Activated T-cell treated with anti-CD3 and anti-CD28 coated beads, Interleukin-2, amount 50 U/mL, for 48 hours (primary cell): ENCODE measurements at regions not wholly inside any gene's neighbourhood (a gene's known extent, or its start where the extent isn't known, plus 50 kb on each side); places are given as distances from the start of the nearest gene placed in this dataset.
A peak's percentile ranks its signal among the peaks of the same experiment; 100 is the strongest.

Experiments used
- DNase-seq, 2 experiments: peaks; one replicate each; pipeline ENCODE4 v3.0.0-alpha.2; 2020

DNA sequence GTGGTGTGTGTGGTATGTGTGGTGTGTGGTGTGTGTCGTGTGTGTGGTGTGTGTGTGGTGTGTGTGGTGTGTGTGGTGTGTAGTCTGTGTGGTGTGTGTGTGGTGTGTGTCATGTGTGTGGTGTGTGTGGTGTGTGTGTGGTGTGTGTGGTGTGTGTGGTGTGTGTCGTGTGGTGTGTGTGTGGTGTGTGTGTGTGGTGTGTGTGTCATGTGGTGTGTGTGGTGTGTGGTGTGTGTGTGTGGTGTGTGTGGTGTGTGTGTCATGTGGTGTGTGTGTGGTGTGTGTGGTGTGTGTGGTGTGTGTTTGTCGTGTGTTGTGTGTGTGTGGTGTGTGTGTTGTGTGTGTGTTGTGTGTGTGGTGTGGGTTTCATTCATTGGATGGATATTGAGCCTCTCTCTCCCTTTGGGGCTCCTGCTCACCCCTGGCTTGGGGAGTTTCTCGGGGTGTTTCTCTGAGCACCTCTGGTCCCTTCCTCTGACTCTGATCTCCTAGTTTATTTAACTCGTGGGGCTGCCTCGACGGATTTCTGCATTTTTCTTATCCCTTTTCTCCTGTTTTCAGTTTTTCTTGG lies 145.8 kb downstream of the DNAJB6 start:
- peak in 1 of 2 experiments; percentile 13 for DNase-seq

DNA sequence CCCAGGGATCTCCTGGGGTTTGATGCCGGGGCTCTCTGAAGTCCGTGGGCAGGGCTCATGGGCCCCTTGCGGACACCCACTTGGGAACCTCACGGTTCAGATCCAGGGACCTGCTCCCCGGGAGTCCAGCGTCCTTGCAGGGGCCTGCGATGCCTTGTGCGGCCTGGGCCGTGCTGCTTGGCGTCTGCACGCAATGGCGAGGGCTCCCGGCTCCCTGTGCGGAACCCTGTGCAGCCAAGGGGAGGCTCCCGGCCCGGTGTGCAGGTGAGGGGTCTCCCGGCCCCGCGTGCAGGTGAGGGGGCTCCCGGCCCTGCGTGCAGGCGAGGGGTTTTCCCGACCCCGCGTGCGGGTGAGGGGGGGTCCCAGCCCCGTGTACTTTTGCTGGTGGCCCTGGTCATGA lies 146.7 kb downstream of the DNAJB6 start:
- DNase-seq = peak in 1 of 2 experiments; percentile 13

DNA sequence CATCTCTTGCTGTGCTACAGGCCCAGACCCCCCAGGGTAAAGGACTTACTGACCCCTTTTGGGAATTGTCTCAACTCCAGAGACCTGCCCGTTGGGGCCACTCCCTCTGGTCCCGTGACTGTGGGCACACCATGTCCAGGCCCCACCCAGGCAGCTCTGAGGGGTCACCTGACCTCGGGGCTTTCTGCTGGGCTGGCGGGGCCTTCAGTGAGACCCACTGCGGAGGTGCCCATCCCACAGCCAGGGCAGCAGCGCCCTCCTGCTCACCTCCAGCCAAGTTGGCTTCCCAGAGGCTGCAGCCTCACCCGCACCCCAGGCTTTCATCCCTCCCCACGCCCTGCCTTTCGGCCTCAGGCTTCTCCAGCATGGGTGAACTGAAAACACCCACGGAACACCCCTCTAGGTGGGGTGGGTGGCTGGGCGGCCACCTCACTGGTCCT lies 147.2 kb downstream of the DNAJB6 start:
- DNase-seq = peak in 1 of 2 experiments; percentile 16

DNA sequence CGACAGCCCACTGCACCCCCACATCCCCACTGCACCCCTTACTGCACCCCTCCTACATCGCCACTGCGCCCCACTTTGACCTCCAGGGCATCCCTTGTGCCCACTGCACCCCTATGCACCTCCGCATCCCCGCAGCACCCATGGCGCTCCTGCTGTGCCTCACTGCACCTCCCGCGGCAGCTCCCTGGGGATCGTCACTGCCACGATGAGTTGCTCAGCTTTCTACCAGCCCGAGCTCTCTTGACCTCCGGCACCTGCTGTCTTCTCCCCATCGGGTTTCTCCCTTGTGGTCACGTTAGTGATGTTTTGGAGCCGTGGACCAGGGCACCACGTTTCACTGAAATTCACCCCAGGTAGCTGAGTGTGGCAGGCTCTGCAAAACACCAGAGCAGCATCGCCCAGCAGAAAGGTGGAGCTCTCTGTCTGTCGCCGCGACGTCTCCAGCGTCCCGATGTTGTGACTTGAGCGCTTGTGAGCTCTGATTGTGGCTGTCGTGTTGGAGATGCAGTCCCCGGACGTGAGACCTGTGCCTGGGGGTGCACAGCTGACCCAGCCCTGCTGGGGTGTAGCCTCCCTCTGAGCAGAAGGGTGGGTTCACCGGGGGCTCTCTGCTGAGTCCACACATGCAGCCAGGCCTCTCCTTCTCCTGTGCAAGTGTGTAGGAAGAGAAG lies 147.7 kb downstream of the DNAJB6 start:
- DNase-seq = peak in 1 of 2 experiments; percentile 16

DNA sequence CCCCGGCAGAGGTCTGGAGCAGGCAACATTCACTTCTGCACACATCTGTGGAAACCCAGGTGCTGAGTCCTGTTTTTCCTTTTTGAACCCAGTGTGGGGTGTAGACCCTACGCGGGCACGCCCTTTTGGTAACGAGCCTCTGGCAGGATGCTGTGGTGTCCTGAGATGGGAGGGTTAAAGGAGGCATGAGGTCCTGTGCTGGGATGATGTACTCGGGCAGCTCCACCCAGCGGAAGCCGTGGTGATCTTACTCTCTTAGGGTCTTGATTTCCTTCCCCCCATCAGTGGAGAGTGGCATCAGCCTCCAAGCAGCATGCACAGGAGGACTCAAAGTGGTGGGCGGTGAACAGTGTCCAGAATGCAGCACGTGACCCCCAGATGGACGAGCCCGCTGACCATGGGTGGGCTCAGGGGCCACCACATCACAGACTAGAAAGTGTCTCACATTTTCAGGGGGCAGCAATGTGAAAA lies 148.6 kb downstream of the DNAJB6 start:
- DNase-seq = peak; percentile 12 to 15

DNA sequence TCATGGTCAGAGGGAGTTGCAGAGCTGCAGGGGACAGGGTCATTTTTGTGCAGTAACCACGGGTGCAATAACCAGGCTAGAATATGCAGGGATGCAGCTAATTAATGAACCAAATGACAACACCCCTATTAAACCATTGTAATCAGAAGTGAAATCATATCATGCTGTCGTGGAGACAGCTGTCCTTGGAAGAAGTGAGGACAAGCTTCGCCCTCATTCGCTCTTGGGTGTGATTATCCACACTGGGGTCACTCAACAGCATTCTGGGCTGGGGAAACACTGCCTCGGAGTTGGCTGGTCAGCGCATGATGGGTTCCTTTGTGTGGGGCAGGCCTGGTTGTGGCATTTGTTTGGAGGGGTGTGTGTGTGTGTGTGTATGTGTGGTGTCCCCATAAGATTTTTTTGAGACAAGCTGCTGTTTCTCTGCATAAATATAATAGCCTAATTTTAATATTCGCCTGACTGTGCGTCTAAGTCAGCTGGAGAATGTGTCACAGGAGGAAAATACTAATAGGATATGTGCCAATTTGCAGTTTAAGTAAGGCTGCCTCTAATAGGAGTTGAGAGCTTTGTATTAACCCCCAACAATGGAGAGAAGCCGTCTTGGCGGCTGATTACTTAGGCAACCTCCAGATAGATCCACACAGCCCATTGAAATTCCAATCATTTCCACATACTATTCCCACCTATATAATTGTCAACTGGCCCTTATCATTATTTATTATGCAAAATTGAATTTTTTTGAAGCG lies 149.4 kb downstream of the DNAJB6 start:
- no peak for DNase-seq

DNA sequence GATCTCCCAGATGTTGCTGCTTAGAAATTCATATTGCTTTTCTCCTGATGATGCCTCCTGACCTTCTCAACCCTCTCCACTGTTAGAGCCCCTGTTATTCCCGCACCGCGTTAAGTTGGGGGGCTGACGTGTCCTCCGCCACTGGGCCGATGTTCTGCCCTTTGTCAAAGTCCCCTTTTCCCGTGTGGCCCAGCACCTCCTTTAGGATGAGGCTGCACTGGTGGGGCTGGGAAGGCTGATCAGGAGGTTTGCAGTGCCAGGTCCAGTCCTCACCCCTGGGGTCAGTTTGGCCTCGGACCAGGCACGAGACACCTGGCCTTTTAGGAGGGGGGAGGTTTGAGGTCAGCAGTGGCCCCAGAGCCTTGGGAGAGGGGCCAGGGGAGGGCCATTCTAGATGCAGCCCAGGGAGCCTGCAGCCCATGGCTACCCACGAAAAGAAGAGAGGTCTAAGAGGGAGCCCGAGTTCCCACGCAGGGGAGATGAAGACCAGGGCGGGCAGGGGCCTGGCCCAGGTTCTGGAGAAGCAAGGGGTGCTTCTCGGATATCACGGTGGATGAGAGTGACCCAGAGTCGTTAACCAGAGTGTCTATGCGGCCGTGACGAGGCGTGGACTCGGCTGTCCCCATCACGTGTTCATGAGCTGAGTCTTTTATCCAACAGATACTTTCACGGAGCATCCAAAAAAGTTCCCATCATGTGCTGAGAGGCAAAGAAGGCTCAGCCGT lies 150.4 kb downstream of the DNAJB6 start:
- DNase-seq = peak; percentile 11

DNA sequence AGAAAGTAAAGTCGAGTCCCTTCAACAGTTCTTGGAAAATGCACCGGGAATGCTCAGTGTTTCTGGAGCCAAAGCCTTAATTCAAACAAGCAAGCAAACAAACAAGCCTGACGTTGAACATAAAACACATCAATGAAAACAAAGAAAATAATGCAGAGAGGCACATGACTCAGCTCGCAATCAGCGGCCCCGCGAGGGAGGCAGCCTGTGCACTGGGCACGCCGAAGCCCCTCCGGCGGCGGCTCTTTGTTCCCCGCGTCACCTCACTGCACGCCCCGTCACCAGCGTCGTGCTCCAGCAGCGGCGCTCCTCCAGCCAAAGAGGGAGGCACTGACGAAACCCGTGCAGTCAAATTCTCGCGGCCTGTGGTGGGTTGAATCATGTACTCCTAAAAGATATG lies 151.5 kb downstream of the DNAJB6 start:
- peak; percentile 9 to 11 for DNase-seq

DNA sequence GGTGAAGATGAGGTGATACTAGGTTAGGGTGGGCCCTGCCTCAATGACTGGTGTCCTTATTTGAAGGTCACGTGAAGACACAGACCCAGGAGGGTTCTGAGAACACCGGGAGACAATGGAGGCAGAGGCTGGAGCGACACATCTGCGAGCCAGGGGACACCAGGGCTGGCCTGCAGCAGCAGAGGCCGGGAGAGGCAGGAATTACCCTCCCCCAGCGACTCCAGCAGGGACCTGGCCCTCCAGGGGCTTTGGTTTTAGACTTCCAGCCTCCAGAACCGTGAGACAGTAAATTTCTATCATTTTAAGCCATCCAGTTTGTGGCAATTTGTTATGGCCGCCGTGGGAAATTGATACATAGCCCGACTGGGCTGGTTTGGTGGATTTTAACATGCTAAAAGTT lies 152.2 kb downstream of the DNAJB6 start:
- DNase-seq = peak; percentile 10 to 14
